Right lobe of liver (tissue), 6 donors: ENCODE measurements at regions not wholly inside any gene's neighbourhood (a gene's known extent, or its start where the extent isn't known, plus 50 kb on each side); places are given as distances from the start of the nearest gene placed in this dataset.

Experiments
- ATAC-seq, 4 donors: fragments of 200-7000 bp; cut with Tn5 transposase; one replicate each; pipeline ENCODE4 v1.9.1; 2020; ENCODE audit warnings: mild to moderate bottlenecking in 4 of 4, moderate library complexity in 4 of 4
- DNase-seq, 3 donors: peaks; one replicate each; pipeline ENCODE4 v3.0.0-alpha.2; 2020
- H3K27ac ChIP-seq, 3 donors: fragments of 200-600 bp; one replicate each; pipeline ENCODE4 v1.8.0; 2022
- H3K27me3 ChIP-seq, 2 donors: fragments of 200-600 bp; one replicate each; pipeline ENCODE4 v1.8.0; 2022
- H3K36me3 ChIP-seq, 4 donors: fragments of 200-600 bp; sonication (generic) in 1 of 4; one replicate each; pipeline versions ENCODE4 v1.5.1 to v1.8.0; 2017 to 2022; ENCODE audit warnings: control low read depth in 1 of 4
- H3K4me1 ChIP-seq, 4 donors: fragments of 200-600 bp; sonication (generic) in 1 of 4; one replicate each; pipeline versions ENCODE4 v1.5.1 to v1.8.0; 2017 to 2022; ENCODE audit warnings: control low read depth in 1 of 4
- H3K4me3 ChIP-seq, 3 donors: fragments of 200-600 bp; one replicate each; pipeline ENCODE4 v1.8.0; 2022
- H3K9me3 ChIP-seq, 4 donors: fragments of 200-600 bp; sonication (generic) in 1 of 4; one replicate each; pipeline versions ENCODE4 v1.5.1 to v1.8.0; 2017 to 2022; ENCODE audit warnings: control low read depth in 1 of 4
- CTCF ChIP-seq, 4 donors: fragments of 200-600 bp in 3 of 4; fragments of 450-650 bp in 1 of 4; IDR thresholded peaks; one replicate each; pipeline versions ENCODE4 v1.5.1 to v1.8.0; 2016 to 2022; ENCODE audit warnings: antibody characterized with exemption in 4 of 4, mild to moderate bottlenecking in 2 of 4
- POLR2A ChIP-seq: fragments of 450-650 bp; IDR thresholded peaks from one replicate; pipeline ENCODE4 v1.6.1; 2017; ENCODE audit warnings: antibody characterized with exemption, mild to moderate bottlenecking
- WGBS: methylation state at CpG from one replicate; pipeline ENCODE4 v1.1.6; 2018; ENCODE audit warnings: low coverage, low lambda C conversion rate; ENCODE audit not compliant: insufficient coverage; ENCODE audit errors: missing lambda C conversion rate; 5-methylcytosine and 5-hydroxymethylcytosine counted together
- intact Hi-C, 2 donors: fragments of 100-400 bp; cut with DNase I; formaldehyde crosslinking; loops; one replicate each; pipeline versions ENCODE4 v1.11.2 to v1.14.1; 2022
- donor health status: DM: no; HTN: yes; CAD: no.
- donor health status: DM: no; HTN: no; CAD: no.
- donor health status: DM: no; HTN: no; CAD: no.
- donor health status: DM: no; HTN: yes; CAD: no.
- donor health status: DM: no; HTN: yes; CAD: no.

- DNase-seq (no peak), ATAC-seq (no peak)
- Histone ChIP-seq H3K27ac (no peak overlapping the region), H3K4me1 (no peaks in the 10 kb centered on the region), H3K9me3 (no peaks in the 10 kb centered on the region), H3K27me3 (no peaks in the 10 kb centered on the region), H3K36me3 (no peaks in the 10 kb centered on the region), H3K4me3 (no peak overlapping the region)
- 51% methylated on average over 2 of the region's 2 CpGs for WGBS
- intact Hi-C loops, result no loop called here
- TF ChIP-seq POLR2A (no peak), CTCF (IDR thresholded peaks at IDR 0.05) (no peak)
Observed at GRCh38 chr16:62383941-62384340, 347.7 kb upstream of the CDH8 start.

GRCh38 chr16:62370445-62370844, 334.2 kb upstream of the CDH8 start:
- WGBS, result 49% methylated on average over 3 of the region's 3 CpGs
- TF ChIP-seq POLR2A, result no peak
- no peak for TF ChIP-seq CTCF (IDR thresholded peaks at IDR 0.05)
- Histone ChIP-seq H3K27ac (no peak overlapping the region), H3K27me3 (no peaks in the 10 kb centered on the region), H3K4me3 (no peak overlapping the region), H3K4me1 (no peaks in the 10 kb centered on the region), H3K9me3 (no peaks in the 10 kb centered on the region), H3K36me3 (no peaks in the 10 kb centered on the region)
- no peak for ATAC-seq
- DNase-seq, result no peak
- intact Hi-C loops, result no loop called here

GRCh38 chr16:62363501-62363900, 327.3 kb upstream of the CDH8 start:
- DNase-seq (no peak), ATAC-seq (no peak)
- H3K27me3 ChIP-seq, result no peaks in the 10 kb centered on the region
- no peaks in the 10 kb centered on the region for H3K4me1 ChIP-seq
- no peak overlapping the region for H3K4me3 ChIP-seq
- no peak overlapping the region for H3K27ac ChIP-seq
- 31% methylated on average over 2 of the region's 2 CpGs for WGBS
- no peak for TF ChIP-seq CTCF (IDR thresholded peaks at IDR 0.05)
- TF ChIP-seq POLR2A, result no peak
- no peaks in the 10 kb centered on the region for H3K9me3 ChIP-seq
- intact Hi-C loops, result no loop called here
- no peaks in the 10 kb centered on the region for H3K36me3 ChIP-seq

- ATAC-seq (no peak), DNase-seq (no peak)
- no peaks in the 10 kb centered on the region for H3K4me1 ChIP-seq
- no peaks in the 10 kb centered on the region for H3K27me3 ChIP-seq
- 63% methylated on average over 2 of the region's 2 CpGs for WGBS
- no peak overlapping the region for H3K27ac ChIP-seq
- no peaks in the 10 kb centered on the region for H3K9me3 ChIP-seq
- intact Hi-C loops, result no loop called here
- TF ChIP-seq CTCF (IDR thresholded peaks at IDR 0.05) (no peak), POLR2A (no peak)
- no peak overlapping the region for H3K4me3 ChIP-seq
- no peaks in the 10 kb centered on the region for H3K36me3 ChIP-seq
Observed at GRCh38 chr16:62353355-62353754, 317.1 kb upstream of the CDH8 start.

- no peaks in the 10 kb centered on the region for H3K27me3 ChIP-seq
- no peak overlapping the region for H3K4me3 ChIP-seq
- no peak for DNase-seq
- H3K27ac ChIP-seq, result no peak overlapping the region
- H3K36me3 ChIP-seq, result no peaks in the 10 kb centered on the region
- no peaks in the 10 kb centered on the region for H3K9me3 ChIP-seq
- no peak for ATAC-seq
- intact Hi-C loops, result no loop called here
- 37% methylated on average over 2 of the region's 2 CpGs for WGBS
- no peaks in the 10 kb centered on the region for H3K4me1 ChIP-seq
- TF ChIP-seq CTCF (IDR thresholded peaks at IDR 0.05) (no peak), POLR2A (no peak)
Observed at GRCh38 chr16:62342216-62342615, 306.0 kb upstream of the CDH8 start.
